GM21390 (cell line): ENCODE measurements at regions not wholly inside any gene's neighbourhood (a gene's known extent, or its start where the extent isn't known, plus 50 kb on each side); places are given as distances from the start of the nearest gene placed in this dataset.
"Not testable (repeated sequence)": the region's sequence is repeated elsewhere in the genome, so short reads cannot be mapped to it uniquely, and the experiment has no call there.

ENCODE experiments used
- ATAC-seq: cut with Tn5 transposase; IDR thresholded peaks from one replicate; pipeline ENCODE4 v1.9.1; 2021; ENCODE audit not compliant: unreplicated experiment

DNA sequence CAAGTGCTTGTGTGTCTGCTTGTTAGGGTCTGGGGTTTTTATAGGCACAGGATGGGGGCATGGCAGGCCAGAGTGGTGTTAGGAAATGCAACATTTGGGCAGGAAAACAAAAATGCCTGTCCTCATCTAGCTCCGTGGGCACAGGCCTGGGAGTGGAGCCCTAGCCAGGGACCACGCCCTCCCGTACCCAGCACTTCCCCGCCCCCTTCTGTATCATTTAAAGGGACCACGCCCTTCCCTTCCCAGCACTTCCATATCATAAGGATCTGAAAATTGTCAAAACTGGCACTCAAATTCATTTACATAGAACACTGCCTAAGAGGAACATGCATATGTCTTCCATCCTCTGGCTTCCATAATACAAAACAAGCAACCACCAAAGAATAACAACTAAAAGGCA lies 185.8 kb downstream of the B3GLCT start:
- ATAC-seq, result no peak

DNA sequence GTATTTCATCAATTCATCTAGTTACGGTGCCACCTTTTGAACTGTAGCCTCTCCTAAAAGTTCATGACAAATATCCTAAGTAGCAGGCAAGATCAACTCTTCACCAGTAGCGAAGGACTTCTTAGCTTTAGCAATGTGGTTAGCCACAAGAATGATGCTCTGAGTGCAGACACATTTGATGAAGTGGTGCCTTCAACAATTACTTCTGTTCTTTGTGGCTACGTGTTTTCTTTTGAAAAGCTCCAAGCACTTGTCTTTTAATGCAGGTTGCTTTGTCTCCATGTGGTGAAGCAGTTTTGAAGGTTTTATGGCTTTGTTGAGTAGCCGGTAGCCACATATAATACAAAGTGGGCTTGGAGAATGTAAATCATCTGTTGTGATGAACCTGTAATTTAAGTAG lies 194.7 kb downstream of the B3GLCT start:
- no peak for ATAC-seq

DNA sequence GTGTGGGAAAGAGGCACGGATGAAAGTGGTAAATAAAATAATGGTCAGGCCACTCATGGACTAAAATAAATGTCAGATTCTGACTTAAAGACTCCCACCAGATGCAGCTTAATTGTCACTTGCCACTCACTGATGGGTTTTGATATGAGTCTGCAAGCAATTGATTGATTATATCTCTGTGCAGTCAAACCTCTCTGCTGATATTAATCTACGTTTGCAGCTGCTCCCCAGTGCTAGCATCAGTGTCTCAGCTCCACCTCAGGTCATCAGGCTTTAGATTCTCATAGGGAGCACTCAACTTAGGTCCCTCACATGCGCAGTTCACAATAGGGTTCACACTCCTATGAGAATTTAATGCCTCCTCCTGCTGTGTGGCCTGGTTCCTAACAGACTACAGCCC lies 195.3 kb downstream of the B3GLCT start:
- ATAC-seq, result no peak

DNA sequence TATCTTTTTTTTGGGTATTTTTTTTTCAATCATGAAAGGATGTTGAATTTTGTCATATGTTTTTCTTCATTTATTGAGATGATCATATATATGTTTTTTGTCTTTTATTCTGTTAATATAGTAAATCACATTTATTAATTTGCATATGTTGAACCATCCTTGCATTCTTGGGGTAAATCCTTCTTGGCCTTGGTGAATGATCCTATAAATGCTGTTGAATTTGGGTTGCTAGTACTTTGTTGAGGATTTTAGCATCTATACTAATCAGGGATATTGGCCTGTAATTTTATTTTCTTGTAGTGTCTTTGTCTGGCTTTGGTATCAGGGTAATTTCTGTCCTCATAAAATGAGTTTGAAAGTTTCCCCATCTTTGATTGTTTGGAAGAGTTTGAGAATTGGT lies 199.9 kb downstream of the B3GLCT start:
- ATAC-seq, result no peak

DNA sequence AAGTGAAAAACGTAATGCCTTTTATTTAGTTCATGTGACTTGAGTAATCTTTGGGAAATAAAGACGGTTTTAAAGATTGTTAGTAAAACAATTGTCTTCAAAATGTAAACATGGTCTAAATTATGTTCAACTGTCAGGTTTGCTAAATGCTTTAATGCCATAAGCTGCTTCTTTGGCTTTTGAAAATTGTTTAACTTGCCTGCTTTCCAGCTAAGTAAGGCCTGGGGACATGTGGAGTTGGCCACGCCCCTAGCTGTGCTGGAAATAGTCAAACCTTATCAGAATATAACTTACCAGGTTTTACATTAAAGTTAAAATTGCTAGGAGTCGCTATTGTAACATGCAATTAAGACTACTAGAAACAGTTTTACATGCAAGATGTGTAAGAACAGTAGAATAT lies 203.9 kb downstream of the B3GLCT start:
- not testable (repeated sequence) for ATAC-seq

DNA sequence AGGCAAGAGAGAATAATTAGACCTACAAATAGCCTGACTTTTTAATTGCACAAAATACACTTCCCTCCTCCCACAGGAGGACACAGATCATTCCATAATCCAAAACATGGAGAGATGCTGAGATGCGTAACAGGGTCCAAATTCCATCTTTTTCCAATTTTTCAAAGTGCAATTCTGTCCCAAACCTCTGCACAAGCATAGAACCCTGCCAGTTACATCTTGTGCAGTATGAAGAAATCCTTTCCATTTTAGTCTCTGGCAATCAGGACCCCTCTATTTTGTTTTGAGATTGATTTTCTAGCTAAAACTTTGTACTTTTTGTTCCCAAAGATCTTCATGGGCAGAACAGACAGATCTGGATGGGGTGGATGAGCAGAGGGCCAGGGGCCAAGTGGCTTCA lies 209.2 kb downstream of the B3GLCT start:
- ATAC-seq, result no peak

DNA sequence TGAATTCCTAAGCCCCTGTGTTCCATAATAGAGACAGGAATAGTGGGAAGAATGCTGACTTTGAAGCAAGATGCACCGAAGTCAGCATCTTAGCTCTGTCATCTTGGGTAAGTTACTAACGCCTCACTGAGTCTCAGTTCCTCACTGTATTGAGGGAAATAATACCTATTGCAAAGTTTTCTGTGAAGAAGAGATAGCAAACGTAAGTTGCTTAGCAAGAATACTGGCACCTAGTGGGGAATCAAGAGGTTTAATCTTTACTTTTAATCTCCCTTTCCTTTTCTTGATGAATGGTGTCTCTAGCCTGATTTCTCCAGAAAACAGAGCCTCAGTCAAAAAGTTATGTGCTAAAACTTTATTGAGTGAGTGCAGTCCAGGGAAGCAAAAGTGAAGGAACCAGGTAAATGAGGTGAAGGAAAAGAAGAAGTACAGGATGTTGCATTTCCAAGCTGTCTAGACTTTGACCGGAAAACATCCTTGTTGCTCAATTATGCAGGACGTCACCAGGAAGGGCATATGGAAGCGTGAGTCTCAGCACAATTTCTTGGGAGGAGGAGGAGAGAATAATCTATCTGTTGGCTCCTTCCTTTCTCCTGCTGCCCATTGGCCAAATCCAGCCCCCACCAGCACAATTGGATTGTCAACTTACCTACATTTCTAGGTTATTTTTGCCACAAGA lies 210.0 kb downstream of the B3GLCT start:
- no peak for ATAC-seq

DNA sequence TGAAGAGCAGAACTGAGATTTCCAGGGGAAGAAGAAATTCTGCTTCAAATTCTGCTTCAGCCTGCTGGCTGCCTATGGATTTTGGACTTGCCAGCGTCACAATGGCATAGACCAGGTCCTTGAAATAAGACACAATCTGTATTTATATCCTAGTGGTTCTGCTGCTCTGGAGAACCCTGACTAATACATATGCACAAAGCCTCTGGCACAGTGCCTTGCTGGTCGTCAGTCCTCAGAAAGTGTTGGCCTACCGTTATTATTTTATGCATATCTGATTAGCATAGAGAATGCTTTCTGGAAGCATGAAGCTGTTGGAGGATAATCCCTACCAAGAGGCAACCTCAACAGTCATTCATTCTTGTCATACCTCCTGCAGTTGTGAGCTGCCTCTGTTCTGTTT lies 213.7 kb downstream of the B3GLCT start:
- no peak for ATAC-seq

DNA sequence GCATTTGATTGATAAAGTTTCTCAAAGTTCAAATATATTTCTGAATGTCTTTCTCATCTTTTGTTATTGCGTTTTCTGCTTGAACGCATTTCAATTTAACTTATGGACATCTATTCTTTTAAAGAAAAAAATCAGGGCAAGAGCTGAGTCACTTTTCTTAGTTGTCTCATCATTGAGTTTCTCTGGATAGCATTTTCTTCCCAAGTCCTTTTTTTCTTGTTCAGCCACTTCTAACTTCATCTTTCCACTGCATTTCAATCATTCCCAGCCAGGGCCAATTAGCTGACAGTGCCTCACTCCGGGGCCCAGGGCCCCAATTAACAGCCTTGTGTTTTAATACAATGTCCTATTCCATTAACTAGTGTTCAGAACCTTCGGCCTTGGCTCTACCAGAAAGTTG lies 216.3 kb downstream of the B3GLCT start:
- no peak for ATAC-seq

DNA sequence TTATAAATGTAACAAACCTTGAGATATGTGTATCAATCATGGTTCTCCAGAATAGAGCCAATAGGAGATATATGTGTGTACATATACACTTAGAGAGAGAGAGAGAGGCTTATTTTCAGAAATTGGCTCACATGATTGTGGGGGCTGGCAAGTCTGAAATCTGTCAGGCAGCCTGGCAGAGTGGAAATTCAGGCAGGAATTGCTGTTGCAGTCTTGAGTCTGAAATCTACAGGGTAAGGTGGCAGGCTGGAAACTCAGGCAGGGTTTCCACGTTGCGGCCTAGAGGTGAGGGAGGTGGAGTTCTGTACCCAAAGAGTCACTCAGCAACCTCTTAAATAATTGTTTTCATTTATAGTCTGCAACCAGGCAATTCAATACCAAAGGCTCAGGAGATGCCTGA lies 218.4 kb downstream of the B3GLCT start:
- ATAC-seq, result no peak

DNA sequence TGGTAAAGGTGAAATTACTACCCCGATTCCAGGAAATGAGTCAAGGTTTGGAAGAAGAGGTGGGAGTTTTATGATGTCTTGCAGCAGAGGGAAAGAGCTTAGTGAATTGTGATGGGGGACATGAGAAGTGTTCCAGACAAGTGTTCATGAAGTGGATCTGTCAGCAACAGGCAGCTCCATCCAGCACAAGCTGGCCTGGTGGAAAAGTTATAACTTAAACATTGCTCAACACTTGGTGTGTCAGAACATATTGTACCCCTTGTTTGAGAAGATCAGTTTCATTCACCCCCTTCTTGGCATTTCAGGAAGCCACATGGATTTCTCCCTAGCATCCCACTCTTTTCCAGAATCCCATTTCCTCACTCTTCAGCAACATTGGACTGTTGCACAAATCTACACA lies 222.0 kb downstream of the B3GLCT start:
- no peak for ATAC-seq

DNA sequence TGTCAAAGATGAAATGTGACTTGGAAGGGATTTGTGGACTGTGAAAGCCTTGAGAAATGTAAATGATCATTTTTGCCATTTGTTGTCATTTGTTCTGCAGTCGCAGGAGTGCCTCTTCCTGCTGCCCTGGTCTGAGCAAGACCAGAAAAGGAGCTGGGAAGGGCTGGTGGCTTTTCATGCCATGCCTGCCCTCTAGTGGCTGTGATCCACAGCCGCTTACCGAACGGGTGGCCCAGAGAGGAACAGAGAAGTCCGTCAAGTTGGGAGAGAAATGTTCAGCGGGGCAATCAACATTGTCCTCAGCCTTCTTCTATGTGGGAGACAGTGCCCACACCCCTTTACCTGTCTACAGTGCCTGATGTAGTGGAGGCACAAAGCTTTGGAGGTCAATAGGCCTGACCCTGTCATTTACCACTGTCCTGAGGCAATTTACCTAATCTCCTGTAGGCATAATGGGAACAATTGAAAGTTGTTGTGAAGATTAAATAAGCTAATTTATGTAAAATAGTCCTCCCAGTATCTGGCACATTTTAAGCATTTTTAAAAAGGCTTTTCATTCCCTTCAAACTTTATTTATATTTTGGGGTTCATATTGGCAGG lies 224.5 kb downstream of the B3GLCT start:
- peak; percentile 98 for ATAC-seq

DNA sequence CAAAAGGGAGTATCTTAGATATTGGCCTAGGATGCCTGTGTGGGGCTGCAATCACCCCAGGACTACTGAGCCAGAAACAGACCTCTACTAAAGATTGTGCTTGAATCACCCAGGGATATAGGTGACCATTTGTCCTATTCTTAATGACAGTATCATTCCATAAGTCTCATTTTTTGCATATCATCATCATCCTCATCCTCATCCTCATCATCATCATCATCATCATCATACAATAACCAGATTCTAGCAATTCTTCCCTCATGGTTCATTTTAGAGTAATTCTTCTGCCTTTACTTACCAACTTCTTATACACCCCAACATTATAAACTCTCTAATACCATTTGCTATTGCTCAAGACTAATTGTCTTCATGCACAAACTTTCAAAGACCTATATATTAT lies 226.6 kb downstream of the B3GLCT start:
- ATAC-seq, result no peak

DNA sequence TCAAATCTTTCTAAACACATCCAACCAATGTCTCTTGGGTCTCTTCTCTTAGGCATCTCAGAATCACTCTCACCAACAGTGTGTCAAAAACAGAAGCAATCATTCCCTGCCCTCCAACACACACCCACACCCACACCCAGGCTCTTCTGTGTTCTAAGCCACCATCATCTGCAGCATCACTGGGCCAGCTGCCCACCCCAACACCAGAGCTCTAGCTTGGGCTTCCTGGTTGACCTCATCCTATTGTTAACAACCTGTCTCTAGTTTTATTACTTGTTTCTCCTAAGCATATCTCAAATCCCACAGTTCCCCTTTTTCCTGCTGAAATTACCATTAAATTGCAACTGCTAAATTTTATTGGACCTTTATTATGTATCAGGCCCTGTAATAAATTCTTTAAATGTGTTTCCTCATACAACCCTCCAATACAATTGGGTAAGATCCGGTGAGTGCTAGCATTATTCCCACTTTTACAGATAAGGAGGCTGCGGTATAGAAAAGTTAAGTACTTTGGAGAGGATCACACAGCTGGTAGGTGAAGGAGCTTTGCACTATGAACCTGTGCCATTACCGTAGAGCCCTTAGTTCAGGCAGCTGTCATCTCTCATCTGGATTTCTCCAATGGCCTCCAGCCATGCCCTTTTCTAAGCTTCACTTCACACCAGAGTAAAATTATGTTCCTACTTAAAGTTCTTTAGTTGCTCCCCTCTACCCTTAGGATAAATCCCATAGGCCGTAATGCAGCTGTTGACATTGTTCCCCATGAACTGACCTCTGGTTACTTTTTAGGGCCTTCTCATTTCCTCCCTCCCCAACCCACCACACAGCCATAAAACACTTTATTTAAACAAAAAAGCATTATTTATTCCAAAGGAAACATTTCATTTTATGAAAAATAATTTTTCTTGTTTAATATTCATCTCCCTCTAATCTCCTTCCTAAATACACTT lies 227.7 kb downstream of the B3GLCT start:
- no peak for ATAC-seq

DNA sequence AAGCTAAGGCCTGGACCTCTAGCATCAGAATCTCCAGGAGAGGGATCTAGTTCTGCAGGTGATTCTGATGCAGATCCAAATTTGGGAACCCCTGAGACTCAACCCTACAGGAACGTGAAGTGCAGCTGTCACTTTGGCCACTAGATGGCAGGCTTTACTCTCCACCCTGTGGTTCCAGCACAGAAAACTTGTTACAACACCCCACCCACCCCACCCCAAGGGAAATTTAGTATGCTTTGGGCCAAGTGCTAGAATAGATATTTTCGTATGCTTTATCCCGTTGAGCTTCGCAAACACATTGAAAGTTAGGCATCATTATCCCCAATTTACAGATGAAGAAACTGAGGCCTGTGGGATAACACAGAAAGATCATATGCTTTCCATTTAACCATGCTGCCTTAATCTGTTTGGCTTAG lies 232.0 kb downstream of the B3GLCT start:
- peak; percentile 70 for ATAC-seq

DNA sequence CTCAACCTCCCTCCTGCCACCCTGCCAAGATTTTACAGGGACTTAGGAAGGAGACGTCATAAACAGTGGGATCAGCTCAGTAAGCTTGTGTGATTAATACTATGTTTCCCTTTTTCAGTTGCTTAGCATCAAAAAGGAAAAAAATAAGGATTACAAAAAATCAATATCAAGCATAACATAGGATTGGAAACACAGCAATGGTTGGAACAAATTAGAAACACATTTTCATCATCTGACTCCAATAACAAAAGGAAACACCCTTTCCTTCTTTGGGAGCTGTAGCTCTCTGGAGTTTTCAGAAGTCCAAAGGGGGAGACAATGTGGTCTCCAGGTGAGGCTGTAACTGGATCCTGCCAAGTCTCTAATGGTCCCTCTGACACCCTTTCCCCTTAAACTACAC lies 233.4 kb downstream of the B3GLCT start:
- no peak for ATAC-seq

DNA sequence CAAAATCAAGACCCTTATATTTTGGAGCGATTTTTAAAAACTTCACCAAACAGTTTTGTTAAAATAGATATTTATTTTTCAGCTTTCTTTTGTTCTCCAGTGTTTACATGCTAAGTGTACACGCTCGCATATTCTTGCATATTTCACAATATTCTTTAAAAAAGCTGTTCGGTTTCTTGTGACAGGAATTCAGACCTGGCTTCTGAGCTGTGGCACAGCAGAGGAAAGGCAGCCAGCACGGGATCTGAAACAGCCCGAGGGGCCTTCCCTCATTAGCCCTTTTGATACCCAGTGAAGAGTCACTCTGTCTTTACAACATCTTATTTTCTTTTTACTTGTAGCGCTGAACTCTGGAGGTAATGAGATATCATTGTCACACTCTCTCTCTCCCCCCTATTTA lies 234.0 kb downstream of the B3GLCT start:
- no peak for ATAC-seq

DNA sequence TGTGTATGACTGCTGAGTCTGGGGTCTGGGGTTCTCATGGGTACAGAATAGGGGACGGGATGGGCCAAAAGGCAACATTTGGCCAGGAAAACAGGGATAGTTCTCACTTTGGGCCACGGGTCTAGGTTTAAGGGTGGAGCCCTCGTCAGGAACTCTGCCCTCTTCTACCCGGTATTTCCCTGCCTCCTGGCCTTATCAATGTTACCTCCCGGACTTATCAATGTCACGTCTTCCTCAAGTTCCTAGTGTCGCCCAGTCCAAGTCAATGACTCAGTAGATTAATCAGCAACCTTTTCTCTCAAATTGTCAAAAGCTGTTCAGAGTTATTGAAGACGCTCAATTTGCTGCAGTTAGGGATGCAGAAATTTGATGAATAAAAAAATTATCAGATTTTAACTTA lies 234.8 kb downstream of the B3GLCT start:
- ATAC-seq, result no peak

DNA sequence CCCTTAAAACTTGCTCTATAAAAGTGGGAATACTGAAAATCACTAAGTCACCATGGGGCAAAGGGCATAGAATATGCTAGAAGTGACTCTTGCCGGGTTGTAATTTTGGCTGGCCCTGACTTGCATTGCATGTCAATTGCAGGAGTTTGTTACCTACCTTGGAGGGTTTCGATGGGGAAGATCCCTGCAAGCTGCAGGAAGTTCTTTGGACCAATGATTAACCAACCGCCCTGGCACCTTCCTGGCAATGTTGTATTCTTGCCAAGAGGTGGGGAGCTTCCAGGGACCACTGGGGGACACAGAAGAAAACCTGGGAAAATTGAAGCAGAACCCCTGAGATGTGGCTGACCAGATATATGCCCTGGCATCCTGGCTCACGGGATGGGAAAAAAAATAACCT lies 235.8 kb downstream of the B3GLCT start:
- no peak for ATAC-seq

DNA sequence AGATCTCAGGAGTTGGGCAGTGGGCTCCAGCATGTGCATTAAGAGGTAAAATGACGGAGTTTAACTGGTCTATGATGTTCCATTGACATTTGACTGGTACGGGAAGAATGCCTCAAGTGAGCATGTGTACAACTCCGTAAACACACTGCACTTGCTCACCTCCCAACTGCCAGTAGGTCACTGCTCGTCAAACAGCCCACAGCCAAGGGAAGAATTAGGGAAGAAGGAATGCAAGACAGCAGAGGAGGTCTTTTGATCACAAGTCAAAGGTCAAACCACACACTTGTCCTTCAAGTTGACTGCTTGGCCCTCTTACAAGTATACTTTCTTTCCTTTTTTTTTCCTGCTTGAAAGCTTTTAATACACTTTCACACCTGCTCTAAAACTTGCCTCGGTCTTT lies 236.7 kb downstream of the B3GLCT start:
- no peak for ATAC-seq

DNA sequence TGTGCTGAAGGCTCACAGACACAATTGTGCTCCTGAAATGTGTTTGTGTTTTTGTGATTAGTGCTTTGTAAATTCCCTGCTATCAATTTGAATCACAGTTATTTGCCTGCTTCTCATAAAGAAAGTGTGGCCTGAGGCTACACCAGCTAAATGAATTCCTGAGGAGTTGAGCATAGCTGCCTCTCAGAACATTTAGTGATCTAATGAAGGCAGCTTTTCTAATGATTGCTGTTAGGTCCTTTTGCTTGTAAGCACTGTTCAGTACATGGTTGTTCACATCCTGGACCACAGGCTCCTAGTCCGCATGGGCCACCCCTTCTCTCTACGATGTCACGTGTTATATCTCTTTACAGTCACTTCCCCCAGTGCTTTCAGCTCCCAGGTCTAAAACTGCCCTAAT lies 238.2 kb downstream of the B3GLCT start:
- no peak for ATAC-seq

DNA sequence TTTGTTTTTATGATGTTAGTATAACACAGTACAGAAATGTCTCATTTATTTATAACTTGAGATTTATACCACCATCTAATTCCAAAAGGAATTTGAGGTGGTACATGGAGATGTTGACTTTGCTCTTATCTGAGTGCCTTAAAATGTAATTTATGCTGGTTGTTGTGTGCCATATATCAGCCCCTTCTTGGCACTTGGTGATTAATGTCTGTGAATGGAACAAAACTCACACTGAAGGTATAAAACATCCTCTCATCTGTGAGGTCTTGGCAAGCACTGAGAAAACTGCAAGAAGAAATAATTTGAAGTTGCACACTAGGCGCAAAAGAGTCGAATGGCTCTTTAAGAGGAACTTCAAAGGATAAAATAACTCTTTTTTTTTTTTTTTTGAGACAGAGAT lies 240.4 kb downstream of the B3GLCT start:
- ATAC-seq, result no peak
